ENCODE measurements at regions not wholly inside any gene's neighbourhood (a gene's known extent, or its start where the extent isn't known, plus 50 kb on each side); places are given as distances from the start of the nearest gene placed in this dataset.

- DNase-seq, result no peak
- no peak overlapping the region for H4K8ac ChIP-seq (ENCODE audit: low read depth in 2 of 2, low read length in 2 of 2)
- no peaks in the 10 kb centered on the region for H3K9me3 ChIP-seq (ENCODE audit: control insufficient read depth, insufficient read depth, low read length)
- H2AK9ac ChIP-seq (replicated peaks; ENCODE audit: low read depth, low read length, poor library complexity), result no peak overlapping the region
- intact Hi-C loops (cut with micrococcal nuclease), result loop anchor here (10.0 kb wide), 2 partner anchors 341 to 491 kb away; partner anchors contain the start of gene RASL11B
- no peaks in the 10 kb centered on the region for H3K36me3 ChIP-seq (ENCODE audit: control insufficient read depth, insufficient read depth, low read length)
- WGBS, 2 experiments (ENCODE audit: extremely low coverage in 2 of 2, insufficient read length in 1 of 2), result 85% methylated on average over 3 of the region's 3 CpGs; no CpG with 5 or more reads in 1 of the 2 experiments
- H3K27me3 ChIP-seq (ENCODE audit: control insufficient read depth, insufficient read depth, low read length), result peaks cover 15% of the 10 kb centered on the region
- no peaks in the 10 kb centered on the region for H4K20me1 ChIP-seq (ENCODE audit: insufficient read depth, low read length)
- H3K56ac ChIP-seq (ENCODE audit: extremely low read depth, insufficient read depth, low read length), result no peak overlapping the region
- TF ChIP-seq MAFK (IDR thresholded peaks at IDR 0.05; ENCODE audit: low read depth, low read length), result no peak
- TF ChIP-seq, protein P1, sequence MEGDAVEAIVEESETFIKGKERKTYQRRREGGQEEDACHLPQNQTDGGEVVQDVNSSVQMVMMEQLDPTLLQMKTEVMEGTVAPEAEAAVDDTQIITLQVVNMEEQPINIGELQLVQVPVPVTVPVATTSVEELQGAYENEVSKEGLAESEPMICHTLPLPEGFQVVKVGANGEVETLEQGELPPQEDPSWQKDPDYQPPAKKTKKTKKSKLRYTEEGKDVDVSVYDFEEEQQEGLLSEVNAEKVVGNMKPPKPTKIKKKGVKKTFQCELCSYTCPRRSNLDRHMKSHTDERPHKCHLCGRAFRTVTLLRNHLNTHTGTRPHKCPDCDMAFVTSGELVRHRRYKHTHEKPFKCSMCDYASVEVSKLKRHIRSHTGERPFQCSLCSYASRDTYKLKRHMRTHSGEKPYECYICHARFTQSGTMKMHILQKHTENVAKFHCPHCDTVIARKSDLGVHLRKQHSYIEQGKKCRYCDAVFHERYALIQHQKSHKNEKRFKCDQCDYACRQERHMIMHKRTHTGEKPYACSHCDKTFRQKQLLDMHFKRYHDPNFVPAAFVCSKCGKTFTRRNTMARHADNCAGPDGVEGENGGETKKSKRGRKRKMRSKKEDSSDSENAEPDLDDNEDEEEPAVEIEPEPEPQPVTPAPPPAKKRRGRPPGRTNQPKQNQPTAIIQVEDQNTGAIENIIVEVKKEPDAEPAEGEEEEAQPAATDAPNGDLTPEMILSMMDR (conservative IDR thresholded peaks at IDR 0.05; ENCODE audit: low read depth, low read length), result no peak
- TF ChIP-seq CEBPB (IDR thresholded peaks at IDR 0.05; ENCODE audit: low read depth, low read length), result no peak
- TF ChIP-seq MXI1 (IDR thresholded peaks at IDR 0.05; ENCODE audit: borderline replicate concordance, low read depth, low read length), result no peak
- TF ChIP-seq POLR2A (IDR thresholded peaks at IDR 0.05; ENCODE audit: low read depth, low read length), result no peak
- no peak for TF ChIP-seq MAZ (IDR thresholded peaks at IDR 0.05; ENCODE audit: borderline replicate concordance, low read depth, low read length)
- no peak for TF ChIP-seq SMC3 (IDR thresholded peaks at IDR 0.05; ENCODE audit: low read depth, low read length)
- TF ChIP-seq RCOR1 (IDR thresholded peaks at IDR 0.05; ENCODE audit: insufficient replicate concordance, low read length), result no peak
- TF ChIP-seq FOS (IDR thresholded peaks at IDR 0.05; ENCODE audit: low read depth, low read length), result no peak
- no peak for TF ChIP-seq CHD1 (IDR thresholded peaks at IDR 0.05; ENCODE audit: low read depth, low read length)
- no peak for TF ChIP-seq BHLHE40 (IDR thresholded peaks at IDR 0.05; ENCODE audit: low read depth, low read length)
- TF ChIP-seq, protein P2, sequence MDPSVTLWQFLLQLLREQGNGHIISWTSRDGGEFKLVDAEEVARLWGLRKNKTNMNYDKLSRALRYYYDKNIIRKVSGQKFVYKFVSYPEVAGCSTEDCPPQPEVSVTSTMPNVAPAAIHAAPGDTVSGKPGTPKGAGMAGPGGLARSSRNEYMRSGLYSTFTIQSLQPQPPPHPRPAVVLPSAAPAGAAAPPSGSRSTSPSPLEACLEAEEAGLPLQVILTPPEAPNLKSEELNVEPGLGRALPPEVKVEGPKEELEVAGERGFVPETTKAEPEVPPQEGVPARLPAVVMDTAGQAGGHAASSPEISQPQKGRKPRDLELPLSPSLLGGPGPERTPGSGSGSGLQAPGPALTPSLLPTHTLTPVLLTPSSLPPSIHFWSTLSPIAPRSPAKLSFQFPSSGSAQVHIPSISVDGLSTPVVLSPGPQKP (IDR thresholded peaks at IDR 0.05; ENCODE audit: borderline replicate concordance, low read depth, low read length), result no peak
- TF ChIP-seq, protein P3, sequence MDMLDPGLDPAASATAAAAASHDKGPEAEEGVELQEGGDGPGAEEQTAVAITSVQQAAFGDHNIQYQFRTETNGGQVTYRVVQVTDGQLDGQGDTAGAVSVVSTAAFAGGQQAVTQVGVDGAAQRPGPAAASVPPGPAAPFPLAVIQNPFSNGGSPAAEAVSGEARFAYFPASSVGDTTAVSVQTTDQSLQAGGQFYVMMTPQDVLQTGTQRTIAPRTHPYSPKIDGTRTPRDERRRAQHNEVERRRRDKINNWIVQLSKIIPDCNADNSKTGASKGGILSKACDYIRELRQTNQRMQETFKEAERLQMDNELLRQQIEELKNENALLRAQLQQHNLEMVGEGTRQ (IDR thresholded peaks at IDR 0.05; ENCODE audit: low read depth, low read length), result no peak
- no peak for TF ChIP-seq NFE2L2 (IDR thresholded peaks at IDR 0.05; ENCODE audit: low read depth, low read length)
- TF ChIP-seq RAD21 (IDR thresholded peaks at IDR 0.05; ENCODE audit: low read length), result no peak
- TF ChIP-seq RFX5 (IDR thresholded peaks at IDR 0.05; ENCODE audit: low read depth, low read length), result no peak
- H3K4ac ChIP-seq (ENCODE audit: low read depth, low read length), result no peak overlapping the region
- H4K5ac ChIP-seq (ENCODE audit: low read depth, low read length), result no peak overlapping the region
- no peak overlapping the region for H2BK20ac ChIP-seq (ENCODE audit: low read depth, low read length)
- H4K91ac ChIP-seq (ENCODE audit: insufficient read depth, low read depth, low read length), result no peak overlapping the region
- no peak overlapping the region for H3K4me3 ChIP-seq (ENCODE audit: insufficient read depth, low read depth, low read length)
- H3K27ac ChIP-seq (ENCODE audit: insufficient read depth, low read length), result no peak overlapping the region
- in situ Hi-C loops (cut with MboI; ENCODE audit: low sequenced_read_pairs), result loop anchor here (10.0 kb wide), 3 partner anchors 291 to 1851 kb away; partner anchors contain the start of genes FIP1L1 and PDGFRA
- no peak overlapping the region for H3K18ac ChIP-seq (ENCODE audit: low read depth, low read length)
- no TSS peak for BruUV-seq (replicated peaks)
- no peak overlapping the region for H2BK120ac ChIP-seq (ENCODE audit: low read depth, low read length)
- H2AFZ ChIP-seq (replicated peaks; ENCODE audit: low read length, poor library complexity), result no peak overlapping the region
- POLR2A ChIA-PET (ENCODE audit: unreplicated experiment), result no interaction called here
- no peaks in the 10 kb centered on the region for H3K79me1 ChIP-seq (ENCODE audit: low read depth in 1 of 2, low read length in 2 of 2)
- no peaks in the 10 kb centered on the region for H3K4me1 ChIP-seq (ENCODE audit: control insufficient read depth, insufficient read depth, low read length)
- CTCF ChIA-PET, result no interaction called here
- no peak overlapping the region for H2AK5ac ChIP-seq (ENCODE audit: low read depth, low read length)
- H3K4me2 ChIP-seq (ENCODE audit: low read depth, low read length), result no peak overlapping the region
- H3K23ac ChIP-seq (ENCODE audit: low read depth, low read length), result no peak overlapping the region
- H2BK5ac ChIP-seq (ENCODE audit: low read depth, low read length, poor library complexity, severe bottlenecking), result no peak overlapping the region
- no peak overlapping the region for H3K9ac ChIP-seq (ENCODE audit: low read depth, low read length)
- no peak for ATAC-seq (ENCODE audit: low read depth)
- dilution Hi-C loops (cut with HindIII; ENCODE audit: low sequenced_read_pairs, unreplicated experiment), result no loop called here
- no peak overlapping the region for H2BK15ac ChIP-seq (ENCODE audit: low read depth, low read length)
- no peak overlapping the region for H3K14ac ChIP-seq (replicated peaks; ENCODE audit: low read depth, low read length)
- no peaks in the 10 kb centered on the region for H3K9me1 ChIP-seq (ENCODE audit: insufficient read depth, low read length)
These were observed 285.5 kb downstream of the USP46 start for GRCh38 chr4:52373650-52374049.
